Lung (tissue), 11 donors: ENCODE measurements at regions not wholly inside any gene's neighbourhood (a gene's known extent, or its start where the extent isn't known, plus 50 kb on each side); places are given as distances from the start of the nearest gene placed in this dataset.

Experiments used
- ATAC-seq: fragments of 200-7000 bp; cut with Tn5 transposase; one replicate; pipeline ENCODE4 v1.9.1; 2020; ENCODE audit warnings: moderate number of reproducible peaks; ENCODE audit not compliant: insufficient read depth, low FRiP score
- DNase-seq, 3 donors: peaks; one replicate each; pipeline ENCODE4 v3.0.0-alpha.2; 2013 to 2017
- H3K27ac ChIP-seq, 2 donors: one replicate each; pipeline ENCODE4 v1.5.1; 2013; ENCODE audit warnings: mild to moderate bottlenecking in 2 of 2, moderate library complexity in 2 of 2, control low read depth in 1 of 2, inconsistent platforms in 1 of 2, low read depth in 1 of 2, low read length in 1 of 2
- H3K27me3 ChIP-seq, 3 donors: one replicate each; pipeline ENCODE4 v1.5.1; 2013; ENCODE audit warnings: low read length in 2 of 3; ENCODE audit not compliant: control insufficient read depth in 3 of 3, insufficient read depth in 3 of 3
- H3K36me3 ChIP-seq, 4 donors: one replicate each; pipeline ENCODE4 v1.5.1; 2013; ENCODE audit warnings: low read length in 4 of 4, mild to moderate bottlenecking in 1 of 4, moderate library complexity in 1 of 4; ENCODE audit not compliant: control insufficient read depth in 4 of 4, insufficient read depth in 4 of 4
- H3K4me1 ChIP-seq, 5 donors: one replicate each; pipeline ENCODE4 v1.5.1; 2013; ENCODE audit warnings: low read length in 5 of 5, mild to moderate bottlenecking in 2 of 5, moderate library complexity in 1 of 5; ENCODE audit not compliant: control insufficient read depth in 5 of 5, insufficient read depth in 5 of 5
- H3K4me3 ChIP-seq: one replicate; pipeline ENCODE4 v1.5.1; 2013; ENCODE audit warnings: mild to moderate bottlenecking, control low read depth, moderate library complexity
- H3K9ac ChIP-seq, 2 donors: one replicate each; pipeline ENCODE4 v1.5.1; 2013; ENCODE audit warnings: low read length in 2 of 2, control low read depth in 1 of 2; ENCODE audit not compliant: insufficient read depth in 1 of 2
- H3K9me3 ChIP-seq, 4 donors: one replicate each; pipeline ENCODE4 v1.5.1; 2013; ENCODE audit warnings: low read length in 3 of 4, mild to moderate bottlenecking in 1 of 4, moderate library complexity in 1 of 4; ENCODE audit not compliant: control insufficient read depth in 4 of 4, insufficient read depth in 3 of 4
- CTCF ChIP-seq: IDR thresholded peaks from 2 replicates; pipeline ENCODE4 v1.5.1; 2012; ENCODE audit warnings: mild to moderate bottlenecking; ENCODE audit errors: control extremely low read depth, extremely low read depth
- WGBS, 2 donors: extraction: QIAGEN DNeasy Blood & Tissue Kit; methylation state at CpG; one replicate each; pipeline ENCODE4 v1.1.7; 2013; 5-methylcytosine and 5-hydroxymethylcytosine counted together
- donor health status: control.
- donor health status: control.
- donor health status: Bipolar disorder and iron deficiency.
- donor health status: healthy.
- donor health status: DM: yes; HTN: yes; CAD: no.

- no peaks in the 10 kb centered on the region for H3K36me3 ChIP-seq
- H3K9ac ChIP-seq, result no peak overlapping the region
- H3K9me3 ChIP-seq, result no peaks in the 10 kb centered on the region
- H3K27ac ChIP-seq, result no peak overlapping the region
- 64 to 73% methylated on average over 6 of the region's 6 CpGs for WGBS, 2 donors
- TF ChIP-seq CTCF, result no peak
- no peak overlapping the region for H3K4me3 ChIP-seq
- no peaks in the 10 kb centered on the region for H3K27me3 ChIP-seq
- no peak for ATAC-seq
- H3K4me1 ChIP-seq, result peaks cover 0 to 15% (median 0%) of the 10 kb centered on the region in 5 donors
- peak in 2 of 3 donors; percentile 33 to 35 for DNase-seq
These were observed 477.0 kb downstream of the GBA3 start for GRCh38 chr4:23169608-23170311.

GRCh38 chr4:23166919-23167318, 474.2 kb downstream of the GBA3 start:
- WGBS, 2 donors, result 60 to 78% methylated on average over 1 of the region's 1 CpG

GRCh38 chr4:23166407-23166806, 473.7 kb downstream of the GBA3 start:
- H3K27ac ChIP-seq, result no peak overlapping the region
- 88 to 92% methylated on average over 5 of the region's 5 CpGs for WGBS, 2 donors
- H3K27me3 ChIP-seq, result no peaks in the 10 kb centered on the region
- H3K9ac ChIP-seq, result no peak overlapping the region
- TF ChIP-seq CTCF, result no peak
- H3K4me1 ChIP-seq, result peaks cover 0 to 15% (median 0%) of the 10 kb centered on the region in 5 donors
- H3K4me3 ChIP-seq, result no peak overlapping the region
- no peaks in the 10 kb centered on the region for H3K9me3 ChIP-seq
- H3K36me3 ChIP-seq, result no peaks in the 10 kb centered on the region
- DNase-seq (no peak), ATAC-seq (no peak)

More at GRCh38 chr4:23166919-23167318, 474.2 kb downstream of the GBA3 start:
- H3K27ac ChIP-seq, result no peak overlapping the region
- H3K4me1 ChIP-seq, result peaks cover 0 to 15% (median 0%) of the 10 kb centered on the region in 5 donors
- no peaks in the 10 kb centered on the region for H3K27me3 ChIP-seq
- no peak overlapping the region for H3K4me3 ChIP-seq
- no peak overlapping the region for H3K9ac ChIP-seq
- no peak for TF ChIP-seq CTCF
- no peaks in the 10 kb centered on the region for H3K36me3 ChIP-seq
- H3K9me3 ChIP-seq, result no peaks in the 10 kb centered on the region
- ATAC-seq, result no peak
- DNase-seq, result no peak

- DNase-seq, result no peak
- Histone ChIP-seq H3K9me3 (no peaks in the 10 kb centered on the region), H3K9ac (no peak overlapping the region), H3K27ac (no peak overlapping the region), H3K36me3 (no peaks in the 10 kb centered on the region), H3K4me1 (peaks cover 0 to 15% (median 0%) of the 10 kb centered on the region in 5 donors), H3K27me3 (no peaks in the 10 kb centered on the region), H3K4me3 (no peak overlapping the region)
- TF ChIP-seq CTCF, result no peak
- 96 to 97% methylated on average over 1 of the region's 1 CpG for WGBS, 2 donors
- no peak for ATAC-seq
These were observed 472.9 kb downstream of the GBA3 start for GRCh38 chr4:23165669-23166068.
